HL-60 (cell line): ENCODE measurements at regions not wholly inside any gene's neighbourhood (a gene's known extent, or its start where the extent isn't known, plus 50 kb on each side); places are given as distances from the start of the nearest gene placed in this dataset.

Experiments used
- DNase-seq, 2 experiments: peaks; one replicate each; pipeline ENCODE4 v3.0.0-alpha.2; 2010 to 2020; ENCODE audit warnings: low read depth in 1 of 2, low spot score in 1 of 2
- H3K27ac ChIP-seq: fragments of 250-450 bp; sonication (Bioruptor Pico); replicated peaks from 2 replicates; pipeline ENCODE4 v1.5.1; 2020; ENCODE audit warnings: mild to moderate bottlenecking, moderate library complexity
- H3K27me3 ChIP-seq: fragments of 250-450 bp; sonication (Bioruptor Pico); 2 replicates; pipeline ENCODE4 v1.5.1; 2021; ENCODE audit warnings: mild to moderate bottlenecking, moderate library complexity; ENCODE audit not compliant: insufficient read depth, poor library complexity, severe bottlenecking
- H3K4me3 ChIP-seq: replicated peaks from 2 replicates; pipeline ENCODE4 v1.5.1; 2011; ENCODE audit warnings: mild to moderate bottlenecking, control low read depth, low read length; ENCODE audit not compliant: insufficient read depth
- CTCF ChIP-seq: IDR thresholded peaks from one replicate; pipeline ENCODE4 v1.5.1; 2011; ENCODE audit warnings: low read length, control low read depth, inconsistent platforms; ENCODE audit not compliant: insufficient read depth
- GABPA ChIP-seq: IDR thresholded peaks from 2 replicates; pipeline ENCODE4 v1.6.1; 2012; ENCODE audit warnings: low read depth
- POLR2AphosphoS5 ChIP-seq: IDR thresholded peaks from 2 replicates; pipeline ENCODE4 v1.6.1; 2012; ENCODE audit warnings: low read depth
- REST ChIP-seq: IDR thresholded peaks from 2 replicates; pipeline ENCODE4 v1.6.1; 2012; ENCODE audit warnings: low read depth; ENCODE audit not compliant: insufficient replicate concordance
- SPI1 ChIP-seq: IDR thresholded peaks from 2 replicates; pipeline ENCODE4 v1.6.1; 2012; ENCODE audit warnings: low read depth, mild to moderate bottlenecking, borderline replicate concordance

GRCh38 chr11:30113326-30113898, 96.6 kb upstream of the KCNA4 start:
- H3K27me3 ChIP-seq = peaks cover 2% of the 10 kb centered on the region
- TF ChIP-seq POLR2AphosphoS5 = no peak
- TF ChIP-seq REST = no peak
- no peak for TF ChIP-seq GABPA
- no peak for TF ChIP-seq SPI1
- TF ChIP-seq CTCF = no peak

GRCh38 chr11:30116512-30116911, 99.7 kb upstream of the KCNA4 start:
- no peak overlapping the region for H3K4me3 ChIP-seq
- DNase-seq = no peak
- H3K27ac ChIP-seq = no peak overlapping the region
- peaks cover 2% of the 10 kb centered on the region for H3K27me3 ChIP-seq
- TF ChIP-seq POLR2AphosphoS5 (no peak), GABPA (no peak), REST (no peak), SPI1 (no peak), CTCF (no peak)

More at GRCh38 chr11:30113326-30113898, 96.6 kb upstream of the KCNA4 start:
- Histone ChIP-seq H3K27ac (no peak overlapping the region), H3K4me3 (no peak overlapping the region)
- DNase-seq = no peak

GRCh38 chr11:30120045-30120589, 103.3 kb upstream of the KCNA4 start:
- no peak for DNase-seq
- H3K27me3 ChIP-seq = no peaks in the 10 kb centered on the region
- no peak for TF ChIP-seq REST
- no peak for TF ChIP-seq GABPA
- TF ChIP-seq CTCF = no peak
- TF ChIP-seq POLR2AphosphoS5 = no peak

More at GRCh38 chr11:30120045-30120589, 103.3 kb upstream of the KCNA4 start:
- Histone ChIP-seq H3K4me3 (no peak overlapping the region), H3K27ac (no peak overlapping the region)
